AG09309 (cell line): ENCODE measurements at regions not wholly inside any gene's neighbourhood (a gene's known extent, or its start where the extent isn't known, plus 50 kb on each side); places are given as distances from the start of the nearest gene placed in this dataset.

Experiments
- DNase-seq: peaks from one replicate; pipeline ENCODE4 v3.0.0-alpha.2; 2010; ENCODE audit warnings: low read depth
- H3K4me3 ChIP-seq: 2 replicates; pipeline ENCODE4 v1.5.1; 2011; ENCODE audit warnings: mild to moderate bottlenecking, low read depth, low read length, moderate library complexity; ENCODE audit not compliant: control insufficient read depth
- CTCF ChIP-seq: IDR thresholded peaks from 2 replicates; pipeline ENCODE4 v1.5.1; 2011; ENCODE audit warnings: mild to moderate bottlenecking, low read depth, low read length, inconsistent platforms; ENCODE audit not compliant: insufficient read depth, control insufficient read depth; ENCODE audit errors: missing control alignments

GRCh38 chr12:5096241-5096924 is 52.7 kb downstream of the KCNA5 start:
- DNase-seq, result peak; percentile 51
- peak; percentile 47 for TF ChIP-seq CTCF
- H3K4me3 ChIP-seq, result no peak overlapping the region

GRCh38 chr12:5097786-5098185 is 54.1 kb downstream of the KCNA5 start:
- no peak overlapping the region for H3K4me3 ChIP-seq
- TF ChIP-seq CTCF, result no peak
- no peak for DNase-seq

DNA sequence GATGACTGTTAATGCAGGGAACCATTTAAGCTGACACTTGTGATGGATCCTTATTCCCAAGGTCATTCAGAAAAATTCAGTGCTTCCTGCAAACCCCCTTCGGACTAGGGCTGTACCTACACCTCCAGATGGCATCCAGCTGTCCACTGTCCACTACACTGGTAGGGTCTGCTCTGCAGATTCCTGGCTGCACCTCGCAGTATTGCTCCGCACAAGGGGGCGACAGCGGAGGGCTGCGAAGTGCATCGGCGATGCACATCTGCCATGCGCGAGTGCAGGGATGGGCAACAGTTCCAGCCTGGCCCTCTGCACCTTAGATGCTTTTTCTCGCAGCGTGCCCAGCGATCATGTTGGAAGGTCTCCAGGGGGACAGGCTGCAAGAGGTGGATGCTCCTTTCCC is 55.5 kb downstream of the KCNA5 start:
- TF ChIP-seq CTCF, result no peak
- no peak for DNase-seq
- H3K4me3 ChIP-seq, result no peak overlapping the region

DNA sequence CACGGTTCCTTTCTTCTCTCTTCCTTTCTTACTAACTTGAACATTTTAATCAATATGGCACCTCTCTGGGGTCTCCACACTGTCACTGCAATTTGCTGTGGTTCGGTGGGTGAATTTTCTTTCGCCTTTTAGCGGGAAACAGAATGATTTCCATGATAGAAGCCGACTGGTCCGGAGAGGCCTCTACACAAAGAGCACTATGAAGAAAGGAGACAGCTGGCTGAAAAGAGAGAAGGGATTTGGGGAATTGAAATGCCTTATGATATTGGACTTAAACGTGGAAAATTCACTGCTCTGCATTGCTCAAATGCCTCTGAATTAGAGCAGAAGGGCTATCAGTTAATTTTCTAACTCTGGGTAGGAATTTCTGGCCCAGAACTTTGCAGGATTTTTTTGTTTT is 55.9 kb downstream of the KCNA5 start:
- no peak for DNase-seq
- no peak overlapping the region for H3K4me3 ChIP-seq
- TF ChIP-seq CTCF, result no peak

DNA sequence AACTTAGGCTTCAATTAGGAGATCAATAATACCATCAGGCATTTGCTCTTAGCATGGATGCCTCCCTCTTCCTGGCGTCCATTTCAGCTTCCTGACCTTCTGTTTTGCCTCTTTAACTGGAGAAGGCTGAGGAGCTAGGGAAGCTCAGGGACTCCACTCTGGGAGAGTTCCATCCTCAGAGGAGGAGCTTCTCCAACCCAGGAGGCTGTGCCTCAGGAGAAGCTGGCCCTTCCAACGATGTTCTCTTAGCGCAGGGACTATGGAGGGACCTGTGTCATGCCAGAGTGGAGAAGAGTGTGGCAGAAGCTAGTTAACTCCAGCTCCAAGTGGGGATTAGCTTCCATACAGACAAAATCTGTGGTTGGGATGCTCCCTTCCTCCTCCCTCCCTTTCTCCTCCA is 58.0 kb downstream of the KCNA5 start:
- DNase-seq, result no peak
- no peak overlapping the region for H3K4me3 ChIP-seq
- no peak for TF ChIP-seq CTCF

GRCh38 chr12:5102261-5102789 is 58.6 kb downstream of the KCNA5 start:
- DNase-seq, result peak; percentile 70
- H3K4me3 ChIP-seq, result no peak overlapping the region
- no peak for TF ChIP-seq CTCF
